ENCODE measurements at regions not wholly inside any gene's neighbourhood (a gene's known extent, or its start where the extent isn't known, plus 50 kb on each side); places are given as distances from the start of the nearest gene placed in this dataset.
"Not testable (repeated sequence)": the region's sequence is repeated elsewhere in the genome, so short reads cannot be mapped to it uniquely, and the experiment has no call there.

DNA sequence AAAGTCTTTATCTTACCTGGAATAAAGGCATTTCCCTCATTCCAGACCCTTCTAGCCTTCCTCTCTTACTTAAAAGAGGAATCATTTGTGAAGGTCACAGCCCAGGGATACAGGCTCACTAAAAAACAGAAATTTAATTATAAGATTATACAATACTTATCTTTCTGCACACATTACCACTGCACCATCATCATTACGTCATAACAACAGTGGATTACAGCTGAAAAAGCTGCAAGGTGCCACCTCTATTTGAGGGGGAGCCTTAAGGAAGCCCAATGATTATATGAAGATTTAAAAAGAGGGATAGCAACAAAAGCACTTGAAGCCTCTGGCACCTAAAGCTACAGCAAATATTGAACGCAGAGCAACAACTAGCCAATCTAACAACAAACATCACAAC lies 452.9 kb upstream of the EYS start:
- no peak for DNase-seq

DNA sequence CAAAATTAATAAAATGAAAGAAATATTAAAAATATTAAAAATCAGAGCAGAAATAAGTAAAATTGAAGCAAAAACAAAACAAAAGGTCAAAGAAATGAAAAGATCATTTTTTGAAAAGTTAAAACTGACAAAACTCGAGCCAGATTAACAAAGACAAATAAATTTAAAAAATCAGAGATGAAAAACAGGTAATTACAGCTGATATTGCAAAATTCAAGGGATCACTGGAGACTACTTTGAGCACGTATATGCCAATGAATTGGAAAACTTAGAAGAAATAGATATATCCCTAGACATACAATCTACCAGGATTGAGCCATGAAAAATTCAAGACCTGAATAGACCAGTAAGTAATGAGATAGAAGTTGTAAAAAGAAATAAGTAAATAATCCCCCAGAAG lies 446.2 kb upstream of the EYS start:
- DNase-seq = no peak

DNA sequence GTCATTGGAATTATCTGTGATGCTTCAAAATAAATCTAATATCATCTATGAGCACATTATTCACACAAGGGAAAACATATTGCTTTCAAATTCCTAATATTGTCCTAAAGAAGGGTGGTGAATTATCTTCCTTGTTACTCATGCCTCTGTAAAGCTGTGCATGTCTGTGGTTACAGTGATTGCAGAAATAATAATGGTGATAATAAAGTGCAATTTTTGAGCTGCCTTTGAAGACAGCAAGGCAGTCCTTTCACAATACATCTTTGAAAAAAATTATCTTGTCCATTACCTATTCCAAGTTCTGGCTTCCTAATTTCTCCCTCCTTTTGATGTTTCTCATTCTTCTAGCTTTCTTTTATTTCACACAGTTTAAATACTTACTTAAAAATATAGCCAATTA lies 442.1 kb upstream of the EYS start:
- DNase-seq = no peak

DNA sequence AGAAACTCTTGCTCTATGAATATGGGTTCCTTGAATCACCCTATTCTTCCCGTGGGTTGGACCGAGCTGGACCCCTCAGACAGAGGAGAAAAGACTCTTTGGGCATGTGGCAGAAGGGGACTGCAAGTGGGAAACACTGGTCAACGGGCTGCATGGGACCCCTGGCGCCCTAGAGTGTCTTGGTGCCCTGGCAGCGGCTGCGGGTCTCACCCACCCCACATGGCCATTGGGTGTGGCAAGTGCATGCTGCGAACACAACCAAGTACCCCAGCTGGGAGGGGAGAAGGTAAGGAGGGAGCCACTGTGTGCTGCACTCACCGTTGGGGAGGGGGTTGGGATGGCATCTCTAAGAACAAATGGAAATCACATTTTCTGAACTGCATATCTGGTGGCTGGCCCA lies 438.8 kb upstream of the EYS start:
- DNase-seq = no peak

DNA sequence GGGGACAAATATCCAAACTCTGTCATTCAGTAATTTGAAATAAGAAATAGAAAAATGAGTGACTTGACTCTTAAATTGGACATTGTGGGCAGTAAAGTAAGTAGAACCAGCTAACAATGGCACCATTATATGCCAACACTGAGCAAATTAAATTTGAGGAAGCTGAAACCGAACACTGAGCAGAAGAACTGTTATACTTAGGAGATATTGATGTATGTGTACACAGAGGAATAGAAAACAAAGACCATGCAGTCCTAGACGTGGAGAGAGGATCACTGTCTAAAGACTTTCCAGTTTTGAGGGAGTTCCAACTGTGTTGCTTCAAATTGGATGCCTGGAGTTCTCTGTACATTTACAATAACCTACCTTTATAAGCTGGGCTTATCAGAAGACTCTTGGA lies 427.0 kb upstream of the EYS start:
- DNase-seq = no peak

DNA sequence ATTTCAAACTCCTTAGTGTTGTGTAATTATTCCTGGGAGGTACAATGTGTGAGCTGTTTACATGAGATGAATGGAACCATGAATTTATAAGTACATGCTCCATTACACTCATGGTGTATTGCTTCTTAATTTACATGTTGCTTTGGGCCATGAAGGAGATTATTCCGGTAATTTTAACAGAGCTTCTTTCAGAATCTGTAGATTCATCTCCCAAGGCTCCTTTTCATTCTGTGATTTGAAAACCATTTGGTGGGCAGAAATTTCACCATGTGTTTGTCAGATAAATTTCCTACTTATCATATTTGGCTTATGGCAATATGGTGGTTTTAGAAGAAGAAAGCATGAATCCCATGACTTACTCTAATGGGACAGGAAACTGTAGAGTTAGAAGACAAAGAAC lies 421.6 kb upstream of the EYS start:
- no peak for DNase-seq

DNA sequence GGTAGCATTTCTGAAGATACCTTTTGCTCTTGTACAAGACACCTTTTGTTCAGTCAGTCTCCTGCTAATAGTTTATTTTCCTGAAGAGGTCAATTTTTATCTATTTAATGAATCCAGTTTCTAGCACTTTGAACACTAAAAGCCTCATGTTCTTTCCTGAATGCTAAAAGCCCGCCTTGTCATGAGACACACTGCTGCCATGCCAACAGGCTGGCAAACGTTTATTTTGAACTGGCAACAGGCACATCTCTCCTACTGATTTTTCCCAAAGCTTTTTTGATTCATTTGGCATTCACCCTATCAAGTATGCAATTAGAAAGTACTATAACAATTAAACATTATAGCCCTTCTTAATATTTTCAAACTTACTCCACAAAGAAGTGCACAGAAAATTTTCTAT lies 421.2 kb upstream of the EYS start:
- no peak for DNase-seq

DNA sequence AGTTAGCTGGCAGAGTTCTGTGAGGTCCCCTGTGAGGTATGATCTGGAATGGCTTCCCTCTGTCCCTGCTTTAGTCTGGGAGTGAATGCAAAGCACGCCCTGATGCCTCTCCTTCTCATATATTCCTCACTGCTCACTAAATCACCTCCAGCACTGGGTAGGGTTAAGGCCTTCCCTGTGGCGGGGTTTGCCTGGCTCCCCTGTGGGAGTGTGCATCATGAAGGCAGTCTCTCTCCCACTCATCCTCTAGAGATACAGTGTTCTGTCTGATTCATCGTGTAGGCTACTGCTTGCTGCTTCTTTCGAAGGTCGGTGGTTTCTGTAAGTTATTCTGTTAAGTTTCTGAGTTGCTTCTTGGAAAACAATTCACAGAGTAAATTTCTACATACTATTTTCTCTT lies 420.0 kb upstream of the EYS start:
- no peak for DNase-seq

DNA sequence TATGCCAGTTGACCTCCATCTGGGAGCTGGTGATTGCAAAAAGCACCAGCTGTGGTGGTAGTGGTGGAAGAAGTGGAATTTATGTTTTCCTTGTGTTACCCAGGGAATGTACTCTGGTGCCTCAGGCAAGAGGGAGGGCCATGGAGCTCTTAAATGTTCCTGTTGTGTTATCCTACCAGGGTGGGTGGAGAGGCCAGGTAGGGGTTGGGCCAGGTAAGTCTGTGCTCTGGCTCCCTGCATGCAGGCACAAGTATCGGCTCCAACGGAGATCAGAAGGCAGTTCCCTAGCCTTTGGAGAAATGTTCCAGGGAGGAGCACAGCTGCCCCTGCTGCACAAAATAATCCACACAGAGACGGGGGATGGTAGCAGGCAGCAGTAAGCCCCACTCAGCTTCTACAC lies 419.3 kb upstream of the EYS start:
- DNase-seq = no peak

DNA sequence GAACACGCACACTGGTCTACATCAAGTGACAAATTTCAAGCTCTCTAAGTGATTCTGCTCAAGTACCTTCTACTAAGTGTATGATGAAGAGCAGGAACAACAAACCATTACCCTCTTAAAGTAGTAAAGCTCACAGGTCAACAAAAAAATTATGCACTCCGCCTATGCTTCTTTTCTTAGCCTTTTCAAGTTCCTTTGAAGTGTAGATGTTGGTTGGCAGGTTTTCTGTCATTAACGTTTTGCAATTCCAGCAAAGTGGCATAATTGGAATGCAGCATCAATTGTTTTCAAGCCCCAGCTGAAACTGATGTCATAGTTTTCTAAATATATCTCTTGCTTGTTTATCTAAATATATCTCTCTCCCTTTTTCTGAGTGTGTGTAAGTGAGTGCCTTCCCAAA lies 396.9 kb upstream of the EYS start:
- DNase-seq = no peak

DNA sequence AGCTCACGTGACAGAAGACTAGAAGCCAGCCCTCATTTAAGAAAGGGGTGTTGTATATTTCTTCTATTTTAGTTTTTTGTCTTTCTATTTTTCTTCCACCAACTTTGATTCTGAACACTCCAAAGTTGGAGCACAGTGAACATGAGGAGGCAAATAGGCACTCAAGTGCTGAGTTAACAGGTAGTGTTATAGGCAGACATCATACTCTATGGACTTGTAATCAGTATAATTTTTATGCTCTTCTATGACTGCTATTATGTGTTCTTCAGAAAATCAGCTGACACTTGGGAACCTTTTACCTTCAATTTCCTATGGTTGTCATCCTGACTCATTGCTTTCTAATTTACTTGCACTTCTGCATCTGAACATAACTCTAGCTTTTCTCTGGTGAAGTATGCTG lies 396.3 kb upstream of the EYS start:
- no peak for DNase-seq

DNA sequence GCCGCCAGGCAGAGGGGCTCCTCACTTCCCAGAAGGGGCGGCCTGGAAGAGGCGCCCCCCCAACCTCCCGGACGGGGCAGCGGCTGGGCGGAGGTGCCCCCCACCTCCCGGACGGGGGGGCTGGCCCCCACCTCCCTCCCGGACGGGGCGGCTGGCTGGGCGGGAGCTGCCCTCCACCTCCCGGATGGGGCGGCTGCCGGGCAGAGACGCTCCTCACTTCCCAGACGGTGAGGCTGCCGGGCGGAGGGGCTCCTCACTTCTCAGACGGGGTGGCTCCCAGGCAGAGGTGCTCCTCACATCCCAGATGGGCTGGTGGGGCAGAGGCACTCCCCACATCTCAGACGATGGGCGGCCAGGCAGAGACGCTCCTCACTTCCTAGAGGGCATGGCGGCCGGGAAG lies 389.7 kb upstream of the EYS start:
- no peak for DNase-seq

DNA sequence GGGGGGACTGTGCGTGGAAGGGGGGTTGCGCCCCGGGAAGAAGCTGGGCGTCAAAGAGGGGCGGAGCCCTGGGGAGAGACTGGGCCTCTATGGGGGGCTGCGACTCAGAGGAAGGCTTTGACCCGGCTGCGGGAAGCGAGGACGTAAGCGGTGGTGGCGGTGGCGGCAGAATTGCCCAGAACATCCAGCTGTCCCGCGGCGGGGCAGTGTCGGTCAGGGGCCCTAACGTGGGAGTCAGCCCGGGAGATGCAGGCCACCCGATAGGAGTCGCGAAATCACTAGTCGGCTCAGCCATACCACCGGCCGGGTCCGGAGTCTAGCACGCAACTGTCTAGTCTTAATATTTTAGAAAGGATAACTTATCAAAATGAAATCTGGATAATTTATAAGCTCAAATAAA lies 387.6 kb upstream of the EYS start:
- no peak for DNase-seq

DNA sequence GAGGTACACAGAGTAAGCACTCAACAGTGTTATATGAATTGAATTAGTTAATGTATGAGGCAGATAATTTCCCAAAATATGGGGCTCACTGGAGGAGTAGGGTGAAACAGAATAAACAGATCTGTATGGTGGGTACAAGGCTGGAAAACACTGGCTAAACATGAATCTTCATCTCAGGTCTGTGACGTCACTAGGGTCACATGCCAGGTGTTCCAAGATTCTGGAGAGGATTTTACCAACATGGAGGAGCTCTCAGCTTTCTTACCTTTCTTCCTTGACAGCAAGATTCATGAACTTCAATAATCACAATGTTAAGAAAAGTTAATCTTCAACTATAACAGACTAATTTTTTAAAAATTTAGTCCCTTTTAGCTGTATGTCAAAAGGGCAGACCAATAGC lies 385.3 kb upstream of the EYS start:
- not testable (repeated sequence) for DNase-seq

DNA sequence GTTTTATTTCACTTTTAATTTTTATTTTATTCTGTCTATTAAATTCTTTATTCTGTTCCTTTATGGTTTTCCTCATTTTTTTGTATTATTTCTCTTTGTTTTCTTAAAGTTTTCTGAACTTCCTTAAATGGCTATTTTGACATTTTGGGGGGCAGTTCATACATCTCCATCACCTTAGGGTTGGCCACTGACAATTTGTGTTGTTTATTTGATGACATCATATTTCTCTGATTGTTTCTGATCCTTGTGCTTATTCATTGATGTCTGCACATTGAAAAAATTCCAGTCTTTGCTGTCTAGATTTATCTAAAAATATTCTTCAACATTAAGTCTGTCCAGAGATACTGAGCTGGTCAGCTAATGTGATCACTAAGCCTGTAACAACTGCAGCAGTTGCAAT lies 379.5 kb upstream of the EYS start:
- DNase-seq = no peak

DNA sequence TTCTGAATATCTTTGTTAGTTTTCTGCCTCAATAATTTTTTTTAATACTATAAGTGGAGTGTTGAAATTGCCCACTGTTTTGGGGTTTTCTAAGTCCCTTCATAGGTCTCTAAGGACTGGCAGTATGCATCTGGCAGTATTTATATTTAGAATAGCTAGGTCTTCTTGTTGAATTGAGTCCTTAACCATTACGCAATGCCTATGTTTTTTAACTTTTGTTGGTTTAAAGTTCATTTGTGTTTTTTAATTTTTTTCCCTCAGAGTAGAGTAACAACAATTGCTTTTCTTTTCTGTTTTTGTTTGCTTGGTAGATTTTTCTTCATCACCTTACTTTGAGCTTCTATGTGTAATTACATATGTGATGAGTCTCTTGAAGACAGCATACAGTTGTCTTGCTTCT lies 375.9 kb upstream of the EYS start:
- no peak for DNase-seq

DNA sequence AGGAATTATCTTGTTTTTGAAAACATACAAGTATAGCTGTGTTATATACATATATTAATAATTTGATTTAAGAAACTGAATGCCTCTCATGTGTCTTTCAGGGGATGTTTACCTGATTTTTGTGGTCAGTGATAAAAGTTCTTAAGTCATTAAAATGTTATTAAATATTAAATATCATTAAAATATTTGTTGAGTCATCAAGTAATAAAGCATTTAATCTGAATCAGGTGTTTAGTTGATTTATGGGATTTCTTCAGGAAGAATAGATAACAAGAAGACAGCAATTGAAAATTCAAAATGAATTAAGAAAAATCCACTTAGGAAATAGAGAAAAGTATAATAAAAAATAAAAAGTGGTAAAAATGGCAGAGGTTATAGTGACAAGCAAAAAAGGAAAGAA lies 361.9 kb upstream of the EYS start:
- no peak for DNase-seq

DNA sequence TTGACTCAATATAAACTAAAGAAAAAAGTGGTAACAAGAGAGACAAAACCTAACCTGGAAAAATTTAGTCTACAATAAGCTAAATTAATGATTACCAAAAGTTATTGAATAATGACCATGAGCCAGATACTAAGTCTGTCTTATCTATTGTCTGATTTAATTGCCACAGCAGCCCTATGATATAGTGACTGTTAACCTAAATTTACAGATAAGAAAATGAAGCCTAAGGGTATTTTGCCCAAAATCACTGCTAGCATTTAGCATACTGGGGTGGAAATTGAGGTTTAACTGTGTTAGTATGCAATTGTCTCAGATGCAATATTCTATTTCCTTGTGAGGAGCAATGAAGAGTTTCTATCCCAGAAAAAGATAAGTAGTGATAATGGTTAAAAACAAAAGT lies 361.0 kb upstream of the EYS start:
- no peak for DNase-seq

DNA sequence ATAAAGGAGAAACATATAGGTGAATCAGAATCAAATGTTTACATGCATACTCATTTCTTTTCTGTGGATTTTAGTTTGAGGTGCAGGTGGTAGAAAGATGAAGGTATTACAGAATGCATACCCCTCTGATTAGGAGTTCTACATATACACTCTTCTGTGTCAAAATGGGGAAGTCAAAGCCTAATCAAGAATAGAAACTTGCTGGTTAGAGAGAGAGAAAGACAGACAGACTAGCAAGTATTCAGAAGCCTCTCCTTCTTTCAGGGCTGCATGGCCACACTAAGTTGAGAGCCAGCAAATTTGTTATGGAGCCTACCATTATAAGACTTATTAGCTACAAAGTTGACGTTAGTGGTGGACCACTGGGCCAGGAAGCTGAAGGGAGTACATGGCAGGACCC lies 358.3 kb upstream of the EYS start:
- no peak for DNase-seq

DNA sequence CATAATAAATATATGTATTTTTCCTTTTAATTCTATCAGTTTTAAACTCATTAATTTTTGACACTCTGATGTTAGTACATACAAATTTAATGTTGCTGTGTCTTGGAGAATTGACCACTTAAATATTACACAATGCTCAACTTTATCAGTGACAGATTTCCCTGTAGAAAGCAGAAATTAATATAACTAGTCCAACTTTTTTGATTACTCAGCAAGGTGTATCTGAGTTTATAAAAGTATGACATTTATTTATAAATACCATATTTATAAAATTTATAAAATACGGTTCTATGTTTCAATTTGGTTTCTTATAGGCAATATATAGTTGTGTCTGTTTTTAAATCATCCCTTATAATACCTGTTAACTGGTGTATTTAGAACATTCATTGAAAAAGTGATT lies 350.0 kb upstream of the EYS start:
- no peak for DNase-seq

DNA sequence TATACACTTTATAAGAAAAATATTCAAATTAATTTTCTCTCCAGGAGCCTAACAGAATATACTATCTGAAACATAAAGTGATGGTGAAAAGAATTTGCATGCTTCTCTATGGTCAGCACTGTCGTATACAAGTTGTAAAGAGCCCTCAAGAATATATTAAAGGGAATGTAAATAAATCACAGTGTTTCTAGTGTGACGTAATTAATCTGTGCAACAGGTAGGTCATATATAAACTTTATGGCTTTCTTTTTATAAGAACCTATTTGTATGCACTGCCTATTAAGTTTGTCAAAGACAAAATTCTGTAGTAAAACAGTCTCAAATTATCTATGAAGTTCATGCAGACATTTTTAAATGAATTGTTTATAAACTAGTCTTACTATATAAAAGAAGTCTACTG lies 347.9 kb upstream of the EYS start:
- DNase-seq = no peak

DNA sequence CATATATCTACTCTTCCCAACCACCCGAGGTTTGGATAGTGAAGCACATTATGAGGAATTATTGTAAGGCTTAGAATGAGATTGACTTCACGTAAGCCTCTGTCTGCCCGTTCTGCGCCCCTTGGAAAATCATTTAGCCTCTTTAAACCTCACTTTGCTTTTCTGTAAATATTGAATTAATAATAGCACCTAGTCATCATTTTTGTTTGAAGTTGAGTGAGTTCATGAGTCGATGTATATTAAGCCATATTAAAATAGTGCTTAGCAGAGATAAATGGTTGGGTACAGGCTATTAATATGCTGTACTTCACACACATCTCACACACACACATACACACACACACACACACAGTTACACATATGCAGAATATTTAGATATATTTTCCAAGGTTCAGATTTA lies 344.8 kb upstream of the EYS start:
- no peak for DNase-seq

DNA sequence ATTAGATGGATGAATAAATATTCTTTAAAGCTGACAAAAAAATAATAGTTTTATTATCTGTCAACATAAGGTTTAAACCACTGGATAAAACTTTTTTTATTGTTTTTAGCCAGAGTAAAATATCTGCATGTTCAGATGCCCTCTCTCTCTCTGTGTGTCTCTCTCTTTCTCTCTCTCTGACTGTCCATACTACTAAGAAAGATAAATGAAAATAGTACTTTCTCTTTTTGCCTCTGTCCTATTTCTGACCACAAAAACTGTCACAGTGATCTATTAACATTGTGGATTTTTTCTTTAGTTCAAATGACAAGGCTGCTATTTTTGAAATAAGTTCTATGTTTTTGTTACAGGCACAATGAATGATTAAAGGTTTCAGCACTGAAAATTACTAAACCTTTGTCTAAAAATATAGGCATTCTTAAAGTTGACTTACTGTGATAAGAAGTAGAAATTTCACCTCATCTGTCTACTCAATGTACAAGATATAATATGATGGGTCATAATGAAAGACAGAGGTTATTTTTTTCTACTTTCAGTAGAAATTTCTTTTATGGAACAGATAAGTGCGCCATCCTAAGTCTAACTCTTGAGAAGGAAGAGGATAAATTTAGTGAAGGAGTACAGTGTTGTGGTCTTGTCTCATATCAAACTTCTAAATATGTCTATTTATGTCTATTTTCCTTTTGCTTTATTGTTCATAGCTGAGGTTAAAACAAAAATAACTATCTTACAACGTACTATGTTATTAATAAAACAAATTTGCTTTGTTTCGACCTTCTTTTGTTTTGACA lies 341.9 kb upstream of the EYS start:
- no peak for DNase-seq

DNA sequence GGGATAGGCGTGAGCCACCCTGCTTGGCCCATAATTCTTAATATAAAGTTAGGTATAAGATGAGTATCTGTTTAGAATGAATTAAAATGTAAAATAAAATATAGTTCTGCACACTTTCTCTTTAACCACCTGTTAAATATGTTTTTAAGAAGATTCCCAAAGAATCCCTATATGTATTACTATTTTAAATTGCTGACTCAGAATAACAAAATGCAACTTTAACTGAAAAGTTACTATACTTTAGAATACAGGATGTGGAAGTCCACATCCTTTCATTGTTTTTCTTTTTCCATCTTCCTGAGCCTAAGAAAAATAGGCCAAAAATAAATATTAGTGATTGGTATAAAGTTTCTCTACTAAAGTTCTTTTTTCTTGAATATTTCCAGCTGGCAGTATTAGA lies 325.6 kb upstream of the EYS start:
- no peak for DNase-seq

DNA sequence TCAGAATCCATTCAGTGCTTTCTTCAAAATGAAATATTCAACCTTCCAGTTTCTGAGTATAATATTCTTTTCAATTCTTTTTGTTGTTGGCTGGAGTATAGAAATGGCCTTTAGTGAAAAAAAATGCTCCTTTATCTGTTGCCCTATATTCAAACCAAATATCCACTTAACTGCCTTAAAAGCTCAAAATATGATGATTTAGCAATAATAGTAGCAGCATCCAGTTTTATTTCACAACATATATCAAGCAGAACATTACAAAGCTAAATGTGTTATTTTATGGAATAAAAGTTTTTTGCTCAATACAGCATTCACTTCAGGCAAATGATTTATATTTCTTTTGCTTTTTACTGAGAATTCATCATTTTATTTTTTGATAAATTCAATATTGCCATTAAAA lies 322.4 kb upstream of the EYS start:
- no peak for DNase-seq

DNA sequence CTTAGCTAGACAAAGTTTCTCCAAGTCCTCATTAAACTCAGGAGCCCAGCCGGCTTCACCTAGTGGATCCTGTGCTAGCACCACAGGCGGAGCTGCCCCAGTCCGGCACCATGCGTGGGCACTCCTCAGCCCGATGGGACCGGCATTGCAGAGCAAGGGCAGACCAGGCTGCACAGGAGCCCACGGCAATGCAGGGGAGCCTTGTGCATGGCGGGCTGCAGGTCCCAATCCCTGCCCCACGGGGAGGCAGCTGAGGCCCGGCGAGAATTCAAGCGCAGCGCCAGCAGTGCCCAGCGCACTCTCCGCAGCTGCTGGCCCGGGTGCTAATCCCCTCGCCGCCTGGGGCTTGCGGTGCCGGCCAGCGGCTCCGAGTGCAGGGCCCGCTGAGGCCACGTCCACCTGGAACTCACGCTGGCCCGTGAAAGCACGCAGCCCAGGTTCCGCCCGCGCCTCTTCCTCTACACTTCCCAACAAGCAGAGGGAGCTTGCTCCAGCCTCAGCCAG lies 292.3 kb upstream of the EYS start:
- DNase-seq = no peak
